Progenitor cell of endocrine pancreas (in vitro differentiated cells): ENCODE measurements at regions not wholly inside any gene's neighbourhood (a gene's known extent, or its start where the extent isn't known, plus 50 kb on each side); places are given as distances from the start of the nearest gene placed in this dataset.

Source experiments
- DNase-seq: peaks from one replicate; pipeline ENCODE4 v3.0.0; 2021; ENCODE audit warnings: low spot score; ENCODE audit not compliant: unreplicated experiment
- H3K27ac Mint-ChIP-seq: 2 replicates; pipeline ENCODE4 v1.8.0; 2021; ENCODE audit warnings: mild to moderate bottlenecking, moderate library complexity, mixed read lengths
- H3K27me3 Mint-ChIP-seq: 2 replicates; pipeline ENCODE4 v1.8.0; 2021; ENCODE audit warnings: mixed read lengths
- H3K36me3 Mint-ChIP-seq: 2 replicates; pipeline ENCODE4 v1.8.0; 2022; ENCODE audit warnings: mixed read lengths; ENCODE audit not compliant: insufficient read depth
- H3K4me1 Mint-ChIP-seq: 2 replicates; pipeline ENCODE4 v1.8.0; 2021; ENCODE audit warnings: low read depth, mixed read lengths
- H3K4me3 Mint-ChIP-seq: 2 replicates; pipeline ENCODE4 v1.8.0; 2021; ENCODE audit warnings: low read depth, mild to moderate bottlenecking, moderate library complexity, mixed read lengths
- H3K9me3 Mint-ChIP-seq: 2 replicates; pipeline ENCODE4 v1.8.0; 2021; ENCODE audit warnings: low read depth, mixed read lengths
- TF ChIP-seq, protein P1 (sequence below): fragments of 200-600 bp; sonication (generic); IDR thresholded peaks from one replicate; pipeline ENCODE4 v1.5.0; 2021; ENCODE audit warnings: antibody characterized with exemption, mild to moderate bottlenecking; ENCODE audit not compliant: unreplicated experiment

DNA sequence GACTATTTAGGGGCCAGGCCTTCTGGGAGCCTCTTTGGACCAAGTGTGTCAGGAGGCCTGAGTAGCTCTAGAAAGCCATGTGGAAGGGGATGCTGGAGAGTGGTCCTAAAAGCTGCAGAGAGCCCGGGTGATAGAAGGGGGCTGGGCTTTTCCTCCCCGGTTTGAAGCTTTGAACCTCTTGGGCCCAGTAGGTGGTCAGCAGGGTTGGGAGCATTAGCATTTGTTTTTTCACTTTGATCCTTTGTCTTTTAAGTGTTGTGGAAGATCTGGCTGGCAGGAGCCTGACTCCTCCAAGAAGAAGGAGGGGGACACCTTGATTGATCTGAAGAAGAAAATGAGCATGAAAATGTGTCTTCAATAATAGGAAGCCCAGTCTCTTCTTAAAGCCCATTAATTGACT is 596.6 kb downstream of the INSC start:
- H3K27me3 Mint-ChIP-seq, result peaks cover 36% of the 10 kb centered on the region

DNA sequence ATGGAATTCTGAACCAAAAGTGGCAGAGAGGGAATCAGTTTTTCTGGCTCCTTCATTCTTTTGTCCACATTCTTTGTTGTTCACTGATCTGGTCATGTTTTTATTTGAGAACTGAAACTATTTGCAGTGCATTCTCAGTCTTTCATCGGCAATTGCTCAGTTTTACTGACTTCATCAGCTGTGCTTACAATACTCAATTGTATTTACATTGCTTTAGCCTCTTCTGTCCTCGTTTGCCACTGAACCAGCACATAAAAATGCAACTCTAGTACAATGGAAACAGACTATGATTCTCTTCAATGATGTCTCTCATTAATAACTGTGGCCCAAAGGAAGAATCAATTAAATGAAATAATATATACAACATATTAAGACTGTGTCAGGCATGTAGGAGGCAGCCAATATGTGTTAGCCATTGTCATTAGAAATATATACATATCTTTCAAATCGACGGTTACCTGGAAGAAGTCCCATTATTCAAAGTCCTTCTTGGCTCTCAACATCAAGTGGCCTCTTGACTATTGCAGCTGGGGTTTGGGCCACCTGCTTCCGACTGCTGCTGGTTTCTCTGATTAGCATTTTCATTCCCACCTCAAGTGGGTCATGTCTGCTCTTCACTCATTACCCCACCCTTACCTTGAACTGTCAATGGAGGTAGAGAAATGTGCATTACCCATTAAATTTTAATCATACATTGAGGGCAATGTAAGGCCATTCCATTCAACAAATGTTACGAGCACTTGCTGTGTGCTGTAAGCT is 600.1 kb downstream of the INSC start:
- peaks cover 35% of the 10 kb centered on the region for H3K27me3 Mint-ChIP-seq
- no peaks in the 10 kb centered on the region for H3K36me3 Mint-ChIP-seq
- H3K9me3 Mint-ChIP-seq, result no peaks in the 10 kb centered on the region
- H3K4me3 Mint-ChIP-seq, result no peak overlapping the region
- no peak overlapping the region for H3K27ac Mint-ChIP-seq
- TF ChIP-seq, protein P1, sequence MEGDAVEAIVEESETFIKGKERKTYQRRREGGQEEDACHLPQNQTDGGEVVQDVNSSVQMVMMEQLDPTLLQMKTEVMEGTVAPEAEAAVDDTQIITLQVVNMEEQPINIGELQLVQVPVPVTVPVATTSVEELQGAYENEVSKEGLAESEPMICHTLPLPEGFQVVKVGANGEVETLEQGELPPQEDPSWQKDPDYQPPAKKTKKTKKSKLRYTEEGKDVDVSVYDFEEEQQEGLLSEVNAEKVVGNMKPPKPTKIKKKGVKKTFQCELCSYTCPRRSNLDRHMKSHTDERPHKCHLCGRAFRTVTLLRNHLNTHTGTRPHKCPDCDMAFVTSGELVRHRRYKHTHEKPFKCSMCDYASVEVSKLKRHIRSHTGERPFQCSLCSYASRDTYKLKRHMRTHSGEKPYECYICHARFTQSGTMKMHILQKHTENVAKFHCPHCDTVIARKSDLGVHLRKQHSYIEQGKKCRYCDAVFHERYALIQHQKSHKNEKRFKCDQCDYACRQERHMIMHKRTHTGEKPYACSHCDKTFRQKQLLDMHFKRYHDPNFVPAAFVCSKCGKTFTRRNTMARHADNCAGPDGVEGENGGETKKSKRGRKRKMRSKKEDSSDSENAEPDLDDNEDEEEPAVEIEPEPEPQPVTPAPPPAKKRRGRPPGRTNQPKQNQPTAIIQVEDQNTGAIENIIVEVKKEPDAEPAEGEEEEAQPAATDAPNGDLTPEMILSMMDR, result no peak
- DNase-seq, result no peak
- H3K4me1 Mint-ChIP-seq, result peaks cover 2% of the 10 kb centered on the region

More for the DNA sequence above, 596.6 kb downstream of the INSC start:
- Mint-ChIP-seq H3K4me3 (no peak overlapping the region), H3K27ac (no peak overlapping the region), H3K9me3 (peaks cover 3% of the 10 kb centered on the region), H3K4me1 (peaks cover 5% of the 10 kb centered on the region), H3K36me3 (peaks cover 2% of the 10 kb centered on the region)
- DNase-seq, result no peak
- TF ChIP-seq, protein P1, result no peak

DNA sequence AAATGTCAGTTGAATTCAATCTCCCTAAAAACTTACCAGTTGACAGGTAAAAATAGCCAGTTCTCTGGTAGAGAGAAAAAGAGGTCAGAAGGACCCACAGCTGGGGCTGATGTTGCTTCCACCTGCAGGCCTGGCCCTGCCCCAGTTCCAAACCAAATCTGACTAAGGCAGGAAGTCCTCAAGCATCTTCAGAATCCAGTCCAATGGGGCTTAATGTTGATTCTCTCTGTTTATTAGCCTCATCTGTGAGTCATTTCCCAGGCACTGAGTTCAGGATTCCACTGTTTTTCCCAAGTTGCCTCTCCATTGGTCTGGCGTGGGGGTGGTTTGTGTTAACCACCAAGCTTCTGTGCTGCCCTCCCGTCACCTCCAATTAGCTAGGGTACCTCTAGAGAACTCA is 601.8 kb downstream of the INSC start:
- Mint-ChIP-seq H3K27ac (no peak overlapping the region), H3K9me3 (no peaks in the 10 kb centered on the region), H3K27me3 (peaks cover 33% of the 10 kb centered on the region), H3K4me1 (peaks cover 2% of the 10 kb centered on the region), H3K4me3 (no peak overlapping the region), H3K36me3 (no peaks in the 10 kb centered on the region)
- no peak for DNase-seq
- TF ChIP-seq, protein P1, result no peak

DNA sequence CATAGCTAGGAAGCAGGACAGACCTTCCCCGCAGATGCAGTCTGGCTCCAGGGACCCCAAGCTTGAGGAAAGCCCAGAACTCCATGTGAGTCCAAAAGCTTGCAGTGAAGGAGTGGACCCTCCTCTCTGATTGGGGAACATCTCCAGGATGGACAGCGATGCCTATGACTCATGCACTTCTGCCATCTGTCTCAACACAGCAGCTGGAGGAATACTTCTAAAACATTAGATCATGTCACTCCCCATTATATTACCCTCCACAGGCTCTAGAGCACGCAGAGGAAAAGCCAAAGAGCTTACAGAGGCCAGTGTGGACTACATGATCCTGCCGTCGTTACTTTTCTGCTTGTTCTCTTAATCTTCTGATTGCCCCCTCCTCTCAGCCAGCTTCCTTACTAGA is 605.7 kb downstream of the INSC start:
- Mint-ChIP-seq H3K4me3 (no peak overlapping the region), H3K36me3 (no peaks in the 10 kb centered on the region), H3K27ac (no peak overlapping the region), H3K9me3 (no peaks in the 10 kb centered on the region), H3K27me3 (peaks cover 32% of the 10 kb centered on the region), H3K4me1 (no peaks in the 10 kb centered on the region)
- DNase-seq, result no peak
- TF ChIP-seq, protein P1, result no peak

DNA sequence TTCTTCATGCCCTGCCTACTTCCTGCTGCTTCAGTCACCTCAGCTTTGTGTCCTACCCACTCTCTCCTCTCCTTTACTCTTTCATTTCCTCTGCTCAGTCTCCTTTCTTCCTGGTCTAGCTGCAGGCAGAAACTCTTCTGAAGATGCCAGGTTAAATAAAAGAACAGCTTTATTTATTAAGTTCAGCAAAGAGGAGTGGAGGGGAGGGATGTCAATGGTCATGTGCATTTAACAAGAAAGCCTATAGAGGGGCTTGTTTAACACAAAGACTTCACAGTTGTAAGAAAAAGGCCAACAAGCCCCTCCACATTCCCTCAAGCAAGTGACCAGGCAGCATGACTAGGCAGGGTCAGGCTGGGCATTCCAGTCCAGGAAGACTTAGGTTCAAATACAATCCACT is 609.2 kb downstream of the INSC start:
- Mint-ChIP-seq H3K36me3 (no peaks in the 10 kb centered on the region), H3K27ac (no peak overlapping the region), H3K4me1 (no peaks in the 10 kb centered on the region), H3K27me3 (peaks cover 20% of the 10 kb centered on the region), H3K4me3 (no peak overlapping the region), H3K9me3 (no peaks in the 10 kb centered on the region)
- TF ChIP-seq, protein P1, result no peak
- no peak for DNase-seq
